ENCODE measurements at regions not wholly inside any gene's neighbourhood (a gene's known extent, or its start where the extent isn't known, plus 50 kb on each side); places are given as distances from the start of the nearest gene placed in this dataset.

- DNase-seq (ENCODE audit: extremely low read depth, low read depth) = no peak
- no peak overlapping the region for H3K4me3 ChIP-seq (replicated peaks; ENCODE audit: low read depth, low read length)
- TF ChIP-seq CTCF (IDR thresholded peaks at IDR 0.05; ENCODE audit: low read depth, low read length, missing control alignments) = no peak
These were observed 667.2 kb downstream of the DCDC2C start for GRCh38 chr2:4370422-4371090.

GRCh38 chr2:4381049-4381448, 677.7 kb downstream of the DCDC2C start:
- no peak for TF ChIP-seq CTCF (IDR thresholded peaks at IDR 0.05; ENCODE audit: low read depth, low read length, missing control alignments)
- DNase-seq (ENCODE audit: extremely low read depth, low read depth) = no peak
- no peak overlapping the region for H3K4me3 ChIP-seq (replicated peaks; ENCODE audit: low read depth, low read length)

- DNase-seq (ENCODE audit: extremely low read depth, low read depth) = no peak
These were observed 678.4 kb downstream of the DCDC2C start for GRCh38 chr2:4381773-4382172.

GRCh38 chr2:4391013-4391412, 687.6 kb downstream of the DCDC2C start:
- no peak for DNase-seq (ENCODE audit: extremely low read depth, low read depth)
- H3K4me3 ChIP-seq (replicated peaks; ENCODE audit: low read depth, low read length) = no peak overlapping the region
- no peak for TF ChIP-seq CTCF (IDR thresholded peaks at IDR 0.05; ENCODE audit: low read depth, low read length, missing control alignments)

More at GRCh38 chr2:4381773-4382172, 678.4 kb downstream of the DCDC2C start:
- H3K4me3 ChIP-seq (replicated peaks; ENCODE audit: low read depth, low read length) = no peak overlapping the region
- TF ChIP-seq CTCF (IDR thresholded peaks at IDR 0.05; ENCODE audit: low read depth, low read length, missing control alignments) = no peak

- no peak overlapping the region for H3K4me3 ChIP-seq (replicated peaks; ENCODE audit: low read depth, low read length)
- no peak for TF ChIP-seq CTCF (IDR thresholded peaks at IDR 0.05; ENCODE audit: low read depth, low read length, missing control alignments)
- no peak for DNase-seq (ENCODE audit: extremely low read depth, low read depth)
These were observed 701.0 kb downstream of the DCDC2C start for GRCh38 chr2:4404363-4404762.

GRCh38 chr2:4408321-4408720, 704.9 kb downstream of the DCDC2C start:
- no peak for TF ChIP-seq CTCF (IDR thresholded peaks at IDR 0.05; ENCODE audit: low read depth, low read length, missing control alignments)
- no peak for DNase-seq (ENCODE audit: extremely low read depth, low read depth)
- no peak overlapping the region for H3K4me3 ChIP-seq (replicated peaks; ENCODE audit: low read depth, low read length)

All from HFF-Myc (cell line).